ENCODE measurements at regions not wholly inside any gene's neighbourhood (a gene's known extent, or its start where the extent isn't known, plus 50 kb on each side); places are given as distances from the start of the nearest gene placed in this dataset.

- no peak for ATAC-seq
- H3K27ac ChIP-seq (ENCODE audit: low read length) = no peak overlapping the region
- CTCF ChIA-PET = no interaction called here
- H3K4me1 ChIP-seq (ENCODE audit: control insufficient read depth, insufficient read depth, low read length) = no peaks in the 10 kb centered on the region
- no peaks in the 10 kb centered on the region for H3K27me3 ChIP-seq (ENCODE audit: control insufficient read depth, insufficient read depth, low read length)
- DNase-seq (ENCODE audit: low read depth, low spot score) = no peak
- no TSS peak for BruUV-seq (replicated peaks)
- in situ Hi-C loops (cut with HindIII; ENCODE audit: low pct_unique_long_range_greater_than_20kb, low sequenced_read_pairs) (no loop called here), intact Hi-C loops (cut with micrococcal nuclease; ENCODE audit: unreplicated experiment) (no loop called here)
- H3K4me3 ChIP-seq (ENCODE audit: low read depth in 2 of 2, low read length in 2 of 2) = no peak overlapping the region
- H3K9me3 ChIP-seq (ENCODE audit: control insufficient read depth, insufficient read depth, low read depth, low read length) = no peaks in the 10 kb centered on the region
- no peaks in the 10 kb centered on the region for H3K36me3 ChIP-seq (ENCODE audit: control insufficient read depth, insufficient read depth, low read length)
- POLR2A ChIA-PET = no interaction called here
- no peak for TF ChIP-seq CTCF (IDR thresholded peaks at IDR 0.05)
- no peak for TF ChIP-seq SIN3A (IDR thresholded peaks at IDR 0.05; ENCODE audit: borderline replicate concordance, insufficient read depth, low read depth, low read length)
- no peak for TF ChIP-seq TCF7L2 (IDR thresholded peaks at IDR 0.05; ENCODE audit: low read depth, low read length)
Measured at GRCh38 chr4:29320947-29321620, 1399.1 kb upstream of the PCDH7 start.

GRCh38 chr4:29326004-29326403 lies 1394.2 kb upstream of the PCDH7 start:
- ChIA-PET CTCF (no interaction called here), POLR2A (no interaction called here)
- Histone ChIP-seq H3K27ac (ENCODE audit: low read length) (no peak overlapping the region), H3K4me3 (ENCODE audit: low read depth in 2 of 2, low read length in 2 of 2) (no peak overlapping the region), H3K9me3 (ENCODE audit: control insufficient read depth, insufficient read depth, low read depth, low read length) (no peaks in the 10 kb centered on the region), H3K27me3 (ENCODE audit: control insufficient read depth, insufficient read depth, low read length) (no peaks in the 10 kb centered on the region), H3K4me1 (ENCODE audit: control insufficient read depth, insufficient read depth, low read length) (no peaks in the 10 kb centered on the region), H3K36me3 (ENCODE audit: control insufficient read depth, insufficient read depth, low read length) (no peaks in the 10 kb centered on the region)
- in situ Hi-C loops (cut with HindIII; ENCODE audit: low pct_unique_long_range_greater_than_20kb, low sequenced_read_pairs) = no loop called here
- no peak for ATAC-seq
- no TSS peak for BruUV-seq (replicated peaks)
- DNase-seq (ENCODE audit: low read depth, low spot score) = no peak
- TF ChIP-seq SIN3A (IDR thresholded peaks at IDR 0.05; ENCODE audit: borderline replicate concordance, insufficient read depth, low read depth, low read length) = no peak
- no peak for TF ChIP-seq TCF7L2 (IDR thresholded peaks at IDR 0.05; ENCODE audit: low read depth, low read length)
- no peak for TF ChIP-seq REST (IDR thresholded peaks at IDR 0.05; ENCODE audit: insufficient read depth in 1 of 2, low read depth in 2 of 2, low read length in 1 of 2)
- no peak for TF ChIP-seq POLR2AphosphoS5 (IDR thresholded peaks at IDR 0.05; ENCODE audit: low read depth, low read length)
- TF ChIP-seq CTCF (IDR thresholded peaks at IDR 0.05) = no peak
- intact Hi-C loops (cut with micrococcal nuclease; ENCODE audit: unreplicated experiment) = no loop called here

Measured in Panc1 (cell line).